ENCODE measurements at regions not wholly inside any gene's neighbourhood (a gene's known extent, or its start where the extent isn't known, plus 50 kb on each side); places are given as distances from the start of the nearest gene placed in this dataset.

DNA sequence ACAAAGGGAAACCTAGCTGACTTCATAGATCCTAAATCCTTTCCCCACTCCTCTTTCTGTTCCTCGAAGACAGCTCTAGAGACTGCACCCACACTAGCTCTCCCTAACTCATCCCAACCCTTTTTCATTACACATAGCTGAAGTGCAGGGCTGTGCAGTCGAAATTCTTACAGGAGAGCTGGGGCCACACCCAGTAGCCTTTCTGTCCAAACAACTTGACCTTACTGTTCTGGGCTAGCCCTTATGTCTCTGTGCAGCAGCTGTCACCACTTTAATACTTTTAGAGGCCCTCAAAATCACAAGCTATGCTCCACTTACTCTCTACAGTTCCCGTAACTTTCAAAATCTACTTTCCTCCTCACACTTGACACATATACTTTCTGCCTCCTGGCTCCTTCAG lies 666.1 kb upstream of the PKDCC start:
- no peak overlapping the region for H3K4me3 ChIP-seq
- DNase-seq (no peak), ATAC-seq (no peak)
- no peaks in the 10 kb centered on the region for H3K36me3 ChIP-seq (ENCODE audit: low read depth)
- intact Hi-C loops (cut with DNase I, micrococcal nuclease): no loop called here
- no peak for TF ChIP-seq CTCF (IDR thresholded peaks at IDR 0.05)
- H3K9me3 ChIP-seq: peaks cover 3% of the 10 kb centered on the region
- H3K4me1 ChIP-seq (ENCODE audit: low read depth): no peaks in the 10 kb centered on the region

- no peak for TF ChIP-seq CTCF (IDR thresholded peaks at IDR 0.05)
- DNase-seq (no peak), ATAC-seq (no peak)
- Histone ChIP-seq H3K36me3 (ENCODE audit: low read depth) (no peaks in the 10 kb centered on the region), H3K9me3 (peaks cover 15% of the 10 kb centered on the region), H3K4me1 (ENCODE audit: low read depth) (no peaks in the 10 kb centered on the region), H3K4me3 (no peak overlapping the region)
- intact Hi-C loops (cut with DNase I, micrococcal nuclease): no loop called here
These were observed 660.3 kb upstream of the PKDCC start for GRCh38 chr2:41387519-41387918.

- Histone ChIP-seq H3K9me3 (peaks cover 17% of the 10 kb centered on the region), H3K4me3 (no peak overlapping the region), H3K36me3 (ENCODE audit: low read depth) (no peaks in the 10 kb centered on the region), H3K4me1 (ENCODE audit: low read depth) (no peaks in the 10 kb centered on the region)
- no peak for ATAC-seq
- intact Hi-C loops (cut with DNase I, micrococcal nuclease): no loop called here
- no peak for TF ChIP-seq CTCF (IDR thresholded peaks at IDR 0.05)
- DNase-seq: no peak
These were observed 654.2 kb upstream of the PKDCC start for GRCh38 chr2:41393621-41394020.

DNA sequence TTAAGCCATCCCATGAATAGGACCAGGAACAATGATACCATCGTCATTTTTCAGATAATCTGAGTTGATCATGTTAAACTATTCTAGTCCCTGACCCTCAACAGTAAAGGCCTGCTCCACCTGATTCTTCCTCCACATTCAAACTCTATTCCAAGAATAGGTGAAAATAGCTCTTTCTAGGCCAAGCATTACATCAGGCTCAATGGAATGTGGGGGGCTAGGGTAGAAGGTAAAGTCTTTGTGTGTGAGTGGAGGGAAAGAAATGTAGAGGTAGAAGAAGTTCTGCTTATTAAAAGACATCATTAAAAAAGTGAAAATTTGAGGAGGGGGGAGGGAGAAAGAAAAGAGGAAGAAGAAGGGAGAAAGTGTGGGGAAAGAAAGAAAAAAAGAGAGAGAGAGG lies 653.3 kb upstream of the PKDCC start:
- no peak overlapping the region for H3K4me3 ChIP-seq
- H3K36me3 ChIP-seq (ENCODE audit: low read depth): no peaks in the 10 kb centered on the region
- ATAC-seq: no peak
- intact Hi-C loops (cut with DNase I, micrococcal nuclease): no loop called here
- TF ChIP-seq CTCF (IDR thresholded peaks at IDR 0.05): no peak
- H3K9me3 ChIP-seq: peaks cover 17% of the 10 kb centered on the region
- H3K4me1 ChIP-seq (ENCODE audit: low read depth): no peaks in the 10 kb centered on the region
- DNase-seq: no peak

- Histone ChIP-seq H3K4me3 (no peak overlapping the region), H3K4me1 (ENCODE audit: low read depth) (no peaks in the 10 kb centered on the region), H3K9me3 (peaks cover 17% of the 10 kb centered on the region), H3K36me3 (ENCODE audit: low read depth) (no peaks in the 10 kb centered on the region)
- intact Hi-C loops (cut with DNase I, micrococcal nuclease): no loop called here
- no peak for TF ChIP-seq CTCF (IDR thresholded peaks at IDR 0.05)
- ATAC-seq: no peak
- no peak for DNase-seq
These were observed 652.1 kb upstream of the PKDCC start for GRCh38 chr2:41395692-41396091.

GRCh38 chr2:41399437-41400087 lies 648.3 kb upstream of the PKDCC start:
- TF ChIP-seq CTCF (IDR thresholded peaks at IDR 0.05): no peak
- Histone ChIP-seq H3K4me1 (ENCODE audit: low read depth) (no peaks in the 10 kb centered on the region), H3K4me3 (no peak overlapping the region), H3K36me3 (ENCODE audit: low read depth) (no peaks in the 10 kb centered on the region), H3K9me3 (no peaks in the 10 kb centered on the region)
- ATAC-seq (no peak), DNase-seq (no peak)
- intact Hi-C loops (cut with DNase I, micrococcal nuclease): no loop called here
